HL-60 (cell line): ENCODE measurements at regions not wholly inside any gene's neighbourhood (a gene's known extent, or its start where the extent isn't known, plus 50 kb on each side); places are given as distances from the start of the nearest gene placed in this dataset.

Experiments
- TF ChIP-seq, protein P1 (sequence below): IDR thresholded peaks from one replicate; pipeline ENCODE4 v1.5.1; 2011; ENCODE audit warnings: low read length, control low read depth, inconsistent platforms; ENCODE audit not compliant: insufficient read depth
- TF ChIP-seq, protein P2 (sequence below): IDR thresholded peaks from 2 replicates; pipeline ENCODE4 v1.6.1; 2012; ENCODE audit warnings: low read depth; ENCODE audit not compliant: insufficient replicate concordance

DNA sequence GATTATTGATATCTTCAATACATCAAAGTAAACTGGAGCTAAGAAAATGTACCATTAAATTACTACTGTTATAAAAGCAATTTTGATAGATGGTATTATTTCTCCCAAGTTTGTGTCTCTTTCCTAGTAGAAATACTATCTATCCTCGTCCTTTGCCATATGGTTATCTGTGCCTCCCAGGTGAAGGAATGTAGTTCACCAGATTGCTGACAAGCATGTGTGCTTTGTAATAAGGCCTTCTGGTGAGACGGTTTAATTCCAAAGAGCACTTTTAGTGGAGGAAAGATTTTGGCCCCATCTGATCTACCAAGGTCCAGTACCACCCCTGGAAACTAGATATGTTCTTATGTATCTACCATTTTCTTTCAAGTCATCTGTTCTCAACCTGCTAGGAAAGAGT, 243.6 kb downstream of the DLEU7 start:
- TF ChIP-seq, protein P1, sequence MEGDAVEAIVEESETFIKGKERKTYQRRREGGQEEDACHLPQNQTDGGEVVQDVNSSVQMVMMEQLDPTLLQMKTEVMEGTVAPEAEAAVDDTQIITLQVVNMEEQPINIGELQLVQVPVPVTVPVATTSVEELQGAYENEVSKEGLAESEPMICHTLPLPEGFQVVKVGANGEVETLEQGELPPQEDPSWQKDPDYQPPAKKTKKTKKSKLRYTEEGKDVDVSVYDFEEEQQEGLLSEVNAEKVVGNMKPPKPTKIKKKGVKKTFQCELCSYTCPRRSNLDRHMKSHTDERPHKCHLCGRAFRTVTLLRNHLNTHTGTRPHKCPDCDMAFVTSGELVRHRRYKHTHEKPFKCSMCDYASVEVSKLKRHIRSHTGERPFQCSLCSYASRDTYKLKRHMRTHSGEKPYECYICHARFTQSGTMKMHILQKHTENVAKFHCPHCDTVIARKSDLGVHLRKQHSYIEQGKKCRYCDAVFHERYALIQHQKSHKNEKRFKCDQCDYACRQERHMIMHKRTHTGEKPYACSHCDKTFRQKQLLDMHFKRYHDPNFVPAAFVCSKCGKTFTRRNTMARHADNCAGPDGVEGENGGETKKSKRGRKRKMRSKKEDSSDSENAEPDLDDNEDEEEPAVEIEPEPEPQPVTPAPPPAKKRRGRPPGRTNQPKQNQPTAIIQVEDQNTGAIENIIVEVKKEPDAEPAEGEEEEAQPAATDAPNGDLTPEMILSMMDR, result no peak
- TF ChIP-seq, protein P2, sequence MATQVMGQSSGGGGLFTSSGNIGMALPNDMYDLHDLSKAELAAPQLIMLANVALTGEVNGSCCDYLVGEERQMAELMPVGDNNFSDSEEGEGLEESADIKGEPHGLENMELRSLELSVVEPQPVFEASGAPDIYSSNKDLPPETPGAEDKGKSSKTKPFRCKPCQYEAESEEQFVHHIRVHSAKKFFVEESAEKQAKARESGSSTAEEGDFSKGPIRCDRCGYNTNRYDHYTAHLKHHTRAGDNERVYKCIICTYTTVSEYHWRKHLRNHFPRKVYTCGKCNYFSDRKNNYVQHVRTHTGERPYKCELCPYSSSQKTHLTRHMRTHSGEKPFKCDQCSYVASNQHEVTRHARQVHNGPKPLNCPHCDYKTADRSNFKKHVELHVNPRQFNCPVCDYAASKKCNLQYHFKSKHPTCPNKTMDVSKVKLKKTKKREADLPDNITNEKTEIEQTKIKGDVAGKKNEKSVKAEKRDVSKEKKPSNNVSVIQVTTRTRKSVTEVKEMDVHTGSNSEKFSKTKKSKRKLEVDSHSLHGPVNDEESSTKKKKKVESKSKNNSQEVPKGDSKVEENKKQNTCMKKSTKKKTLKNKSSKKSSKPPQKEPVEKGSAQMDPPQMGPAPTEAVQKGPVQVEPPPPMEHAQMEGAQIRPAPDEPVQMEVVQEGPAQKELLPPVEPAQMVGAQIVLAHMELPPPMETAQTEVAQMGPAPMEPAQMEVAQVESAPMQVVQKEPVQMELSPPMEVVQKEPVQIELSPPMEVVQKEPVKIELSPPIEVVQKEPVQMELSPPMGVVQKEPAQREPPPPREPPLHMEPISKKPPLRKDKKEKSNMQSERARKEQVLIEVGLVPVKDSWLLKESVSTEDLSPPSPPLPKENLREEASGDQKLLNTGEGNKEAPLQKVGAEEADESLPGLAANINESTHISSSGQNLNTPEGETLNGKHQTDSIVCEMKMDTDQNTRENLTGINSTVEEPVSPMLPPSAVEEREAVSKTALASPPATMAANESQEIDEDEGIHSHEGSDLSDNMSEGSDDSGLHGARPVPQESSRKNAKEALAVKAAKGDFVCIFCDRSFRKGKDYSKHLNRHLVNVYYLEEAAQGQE, result no peak
